ENCODE measurements at regions not wholly inside any gene's neighbourhood (a gene's known extent, or its start where the extent isn't known, plus 50 kb on each side); places are given as distances from the start of the nearest gene placed in this dataset.

DNA sequence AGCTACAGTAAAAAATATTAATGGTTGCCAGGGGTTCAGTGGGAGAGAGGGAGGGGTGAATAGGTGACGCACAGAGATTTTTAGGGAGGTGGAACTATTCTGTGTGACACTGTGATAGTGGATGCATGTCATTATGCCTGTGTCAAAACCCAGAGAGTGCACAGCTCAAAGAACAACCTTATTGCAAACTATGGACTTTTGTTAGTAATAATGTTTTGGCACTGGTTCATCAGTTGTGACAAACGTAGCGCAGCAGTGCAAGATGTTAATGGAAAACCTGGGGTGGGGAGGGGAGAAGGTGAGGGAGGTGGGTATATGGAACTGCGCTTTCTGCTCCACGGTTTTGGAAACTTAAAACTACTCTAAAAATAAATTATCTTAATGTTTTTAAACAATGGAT is 134.6 kb upstream of the RFC3 start:
- no peak overlapping the region for H2BK5ac ChIP-seq (ENCODE audit: low read depth, low read length, poor library complexity)
- no peak for DNase-seq
- H3K9ac ChIP-seq (ENCODE audit: low read length), result no peak overlapping the region
- WGBS (ENCODE audit: extremely low coverage, insufficient coverage, insufficient read length), result no CpG with 5 or more reads among the region's 5 CpGs
- no peaks in the 10 kb centered on the region for H3K79me1 ChIP-seq (ENCODE audit: low read length)
- H3K9me3 ChIP-seq (ENCODE audit: insufficient read depth, low read depth, low read length), result peaks cover 8% of the 10 kb centered on the region
- H2AK5ac ChIP-seq (ENCODE audit: low read length), result no peak overlapping the region
- no peak overlapping the region for H3K4ac ChIP-seq (ENCODE audit: low read depth, low read length)
- H2BK12ac ChIP-seq (ENCODE audit: low read length), result no peak overlapping the region
- H3K14ac ChIP-seq (ENCODE audit: low read length), result no peak overlapping the region
- no peak overlapping the region for H3K4me2 ChIP-seq (ENCODE audit: low read length)
- H3K4me3 ChIP-seq (ENCODE audit: low read depth, low read length), result no peak overlapping the region
- H3K79me2 ChIP-seq (ENCODE audit: control insufficient read depth, insufficient read depth, low read length, poor library complexity), result no peaks in the 10 kb centered on the region
- H3K4me1 ChIP-seq (ENCODE audit: control insufficient read depth in 1 of 2, insufficient read depth in 2 of 2, low read length in 2 of 2), result no peaks in the 10 kb centered on the region
- H4K12ac ChIP-seq (ENCODE audit: low read depth, low read length), result no peak overlapping the region
- no peaks in the 10 kb centered on the region for H3K36me3 ChIP-seq (ENCODE audit: control insufficient read depth in 1 of 2, insufficient read depth in 2 of 2, low read length in 2 of 2)
- H3K23ac ChIP-seq (ENCODE audit: low read length), result no peak overlapping the region
- no peak overlapping the region for H3K27ac ChIP-seq (ENCODE audit: low read depth, low read length)
- H4K91ac ChIP-seq (ENCODE audit: low read depth, low read length), result no peak overlapping the region
- no peak overlapping the region for H2AFZ ChIP-seq (ENCODE audit: insufficient read depth, low read length, poor library complexity)
- no peak overlapping the region for H2BK120ac ChIP-seq (ENCODE audit: insufficient read depth, low read length, poor library complexity)
- H3K18ac ChIP-seq (ENCODE audit: low read length), result no peak overlapping the region
- H3K27me3 ChIP-seq (ENCODE audit: insufficient read depth, low read length), result no peaks in the 10 kb centered on the region
- no peak overlapping the region for H4K8ac ChIP-seq (ENCODE audit: low read depth, low read length)

DNA sequence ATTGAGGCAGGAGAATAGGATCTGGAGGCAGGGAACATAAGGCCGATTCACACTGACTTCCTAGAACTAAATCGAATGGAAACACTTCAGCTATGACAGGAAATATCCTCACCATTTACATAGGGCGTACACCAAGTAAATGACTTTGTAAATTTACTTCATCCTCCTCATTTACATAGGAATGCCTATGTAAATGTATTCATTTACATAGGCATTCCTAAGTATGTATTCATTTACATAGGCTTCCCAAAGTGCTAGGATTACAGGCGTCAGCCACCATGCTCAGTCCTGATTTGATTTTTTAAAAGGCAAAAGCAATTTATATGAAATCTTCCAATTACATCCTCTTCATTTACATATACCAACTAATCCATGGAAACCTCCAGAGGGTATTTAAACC is 133.1 kb upstream of the RFC3 start:
- H3K4me3 ChIP-seq (ENCODE audit: low read depth, low read length), result no peak overlapping the region
- no peak overlapping the region for H3K23ac ChIP-seq (ENCODE audit: low read length)
- no peak overlapping the region for H3K9ac ChIP-seq (ENCODE audit: low read length)
- no peak overlapping the region for H3K18ac ChIP-seq (ENCODE audit: low read length)
- H3K27me3 ChIP-seq (ENCODE audit: insufficient read depth, low read length), result no peaks in the 10 kb centered on the region
- H4K8ac ChIP-seq (ENCODE audit: low read depth, low read length), result no peak overlapping the region
- no peaks in the 10 kb centered on the region for H3K4me1 ChIP-seq (ENCODE audit: control insufficient read depth in 1 of 2, insufficient read depth in 2 of 2, low read length in 2 of 2)
- DNase-seq, result no peak
- no peak overlapping the region for H2BK12ac ChIP-seq (ENCODE audit: low read length)
- H3K36me3 ChIP-seq (ENCODE audit: control insufficient read depth in 1 of 2, insufficient read depth in 2 of 2, low read length in 2 of 2), result no peaks in the 10 kb centered on the region
- no peak overlapping the region for H3K4me2 ChIP-seq (ENCODE audit: low read length)
- H2BK120ac ChIP-seq (ENCODE audit: insufficient read depth, low read length, poor library complexity), result no peak overlapping the region
- H3K79me1 ChIP-seq (ENCODE audit: low read length), result no peaks in the 10 kb centered on the region
- no peak overlapping the region for H2AFZ ChIP-seq (ENCODE audit: insufficient read depth, low read length, poor library complexity)
- H3K4ac ChIP-seq (ENCODE audit: low read depth, low read length), result no peak overlapping the region
- no peak overlapping the region for H2BK5ac ChIP-seq (ENCODE audit: low read depth, low read length, poor library complexity)
- H2AK5ac ChIP-seq (ENCODE audit: low read length), result no peak overlapping the region
- WGBS (ENCODE audit: extremely low coverage, insufficient coverage, insufficient read length), result no CpG with 5 or more reads among the region's 4 CpGs
- H3K79me2 ChIP-seq (ENCODE audit: control insufficient read depth, insufficient read depth, low read length, poor library complexity), result no peaks in the 10 kb centered on the region
- H4K91ac ChIP-seq (ENCODE audit: low read depth, low read length), result no peak overlapping the region
- H3K27ac ChIP-seq (ENCODE audit: low read depth, low read length), result no peak overlapping the region
- H3K9me3 ChIP-seq (ENCODE audit: insufficient read depth, low read depth, low read length), result peaks cover 8% of the 10 kb centered on the region
- H3K14ac ChIP-seq (ENCODE audit: low read length), result no peak overlapping the region
- no peak overlapping the region for H4K12ac ChIP-seq (ENCODE audit: low read depth, low read length)

- no peak overlapping the region for H3K4me3 ChIP-seq (ENCODE audit: low read depth, low read length)
- WGBS (ENCODE audit: extremely low coverage, insufficient coverage, insufficient read length), result no CpG with 5 or more reads among the region's 7 CpGs
- H4K8ac ChIP-seq (ENCODE audit: low read depth, low read length), result no peak overlapping the region
Observed at GRCh38 chr13:33686772-33687480, 131.0 kb upstream of the RFC3 start.

GRCh38 chr13:33690354-33690753 is 127.6 kb upstream of the RFC3 start:
- Histone ChIP-seq H4K91ac (ENCODE audit: low read depth, low read length) (no peak overlapping the region), H2BK120ac (ENCODE audit: insufficient read depth, low read length, poor library complexity) (no peak overlapping the region), H2BK5ac (ENCODE audit: low read depth, low read length, poor library complexity) (no peak overlapping the region), H2BK12ac (ENCODE audit: low read length) (no peak overlapping the region), H2AFZ (ENCODE audit: insufficient read depth, low read length, poor library complexity) (no peak overlapping the region), H3K23ac (ENCODE audit: low read length) (no peak overlapping the region), H3K27me3 (ENCODE audit: insufficient read depth, low read length) (no peaks in the 10 kb centered on the region), H3K9ac (ENCODE audit: low read length) (no peak overlapping the region), H3K4me3 (ENCODE audit: low read depth, low read length) (no peak overlapping the region), H3K79me2 (ENCODE audit: control insufficient read depth, insufficient read depth, low read length, poor library complexity) (no peaks in the 10 kb centered on the region), H3K4me1 (ENCODE audit: control insufficient read depth in 1 of 2, insufficient read depth in 2 of 2, low read length in 2 of 2) (no peaks in the 10 kb centered on the region), H3K9me3 (ENCODE audit: insufficient read depth, low read depth, low read length) (peaks cover 5% of the 10 kb centered on the region), H3K27ac (ENCODE audit: low read depth, low read length) (no peak overlapping the region), H3K18ac (ENCODE audit: low read length) (no peak overlapping the region), H3K14ac (ENCODE audit: low read length) (no peak overlapping the region), H4K8ac (ENCODE audit: low read depth, low read length) (no peak overlapping the region), H3K4ac (ENCODE audit: low read depth, low read length) (no peak overlapping the region), H3K79me1 (ENCODE audit: low read length) (no peaks in the 10 kb centered on the region), H4K12ac (ENCODE audit: low read depth, low read length) (no peak overlapping the region), H3K36me3 (ENCODE audit: control insufficient read depth in 1 of 2, insufficient read depth in 2 of 2, low read length in 2 of 2) (no peaks in the 10 kb centered on the region), H2AK5ac (ENCODE audit: low read length) (no peak overlapping the region), H3K4me2 (ENCODE audit: low read length) (no peak overlapping the region)
- DNase-seq, result no peak
- no CpG with 5 or more reads among the region's 10 CpGs for WGBS (ENCODE audit: extremely low coverage, insufficient coverage, insufficient read length)

More at GRCh38 chr13:33686772-33687480, 131.0 kb upstream of the RFC3 start:
- no peak overlapping the region for H2AFZ ChIP-seq (ENCODE audit: insufficient read depth, low read length, poor library complexity)
- no peaks in the 10 kb centered on the region for H3K79me1 ChIP-seq (ENCODE audit: low read length)
- no peak overlapping the region for H4K12ac ChIP-seq (ENCODE audit: low read depth, low read length)
- no peaks in the 10 kb centered on the region for H3K79me2 ChIP-seq (ENCODE audit: control insufficient read depth, insufficient read depth, low read length, poor library complexity)
- no peak overlapping the region for H3K4me2 ChIP-seq (ENCODE audit: low read length)
- no peak overlapping the region for H2BK12ac ChIP-seq (ENCODE audit: low read length)
- DNase-seq, result peak; percentile 75 to 93
- no peak overlapping the region for H2BK120ac ChIP-seq (ENCODE audit: insufficient read depth, low read length, poor library complexity)
- no peak overlapping the region for H4K91ac ChIP-seq (ENCODE audit: low read depth, low read length)
- H3K27ac ChIP-seq (ENCODE audit: low read depth, low read length), result no peak overlapping the region
- H3K4ac ChIP-seq (ENCODE audit: low read depth, low read length), result no peak overlapping the region
- H3K23ac ChIP-seq (ENCODE audit: low read length), result no peak overlapping the region
- H3K27me3 ChIP-seq (ENCODE audit: insufficient read depth, low read length), result no peaks in the 10 kb centered on the region
- H2AK5ac ChIP-seq (ENCODE audit: low read length), result no peak overlapping the region
- H3K4me1 ChIP-seq (ENCODE audit: control insufficient read depth in 1 of 2, insufficient read depth in 2 of 2, low read length in 2 of 2), result no peaks in the 10 kb centered on the region
- peaks cover 7% of the 10 kb centered on the region for H3K9me3 ChIP-seq (ENCODE audit: insufficient read depth, low read depth, low read length)
- no peaks in the 10 kb centered on the region for H3K36me3 ChIP-seq (ENCODE audit: control insufficient read depth in 1 of 2, insufficient read depth in 2 of 2, low read length in 2 of 2)
- H3K18ac ChIP-seq (ENCODE audit: low read length), result no peak overlapping the region
- no peak overlapping the region for H3K14ac ChIP-seq (ENCODE audit: low read length)
- no peak overlapping the region for H2BK5ac ChIP-seq (ENCODE audit: low read depth, low read length, poor library complexity)
- H3K9ac ChIP-seq (ENCODE audit: low read length), result no peak overlapping the region

Data from trophoblast cell (in vitro differentiated cells and primary cell).